Activated CD4-positive, CD25-positive, alpha-beta regulatory T cell treated with anti-CD3 and anti-CD28 coated beads, Interleukin-2, amount 50 U/mL, for 72 hours (primary cell): ENCODE measurements at regions not wholly inside any gene's neighbourhood (a gene's known extent, or its start where the extent isn't known, plus 50 kb on each side); places are given as distances from the start of the nearest gene placed in this dataset.
"Not testable (repeated sequence)": the region's sequence is repeated elsewhere in the genome, so short reads cannot be mapped to it uniquely, and the experiment has no call there.

Experiments used
- DNase-seq: peaks from one replicate; pipeline ENCODE4 v3.0.0; 2021

DNA sequence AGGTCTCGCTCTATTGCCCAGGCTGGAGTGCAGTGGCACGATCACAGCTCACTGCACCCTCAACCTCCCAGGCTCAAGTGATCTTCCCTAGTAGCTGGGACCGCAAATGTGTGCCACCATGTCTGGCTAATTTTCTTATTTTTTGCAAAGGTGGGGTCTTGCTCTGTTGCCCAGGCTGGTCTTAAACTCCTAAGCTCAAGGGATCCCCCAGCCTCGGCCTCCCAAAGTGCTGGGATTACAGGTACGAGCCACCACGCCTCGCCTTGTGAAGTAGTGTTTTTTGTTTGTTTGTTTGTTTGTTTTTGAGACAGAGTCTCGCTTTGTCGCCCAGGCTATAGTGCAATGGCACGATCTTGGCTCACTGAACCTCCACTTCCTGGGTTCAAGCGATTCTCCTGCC is 125.5 kb downstream of the HAUS1 start:
- DNase-seq = not testable (repeated sequence)

DNA sequence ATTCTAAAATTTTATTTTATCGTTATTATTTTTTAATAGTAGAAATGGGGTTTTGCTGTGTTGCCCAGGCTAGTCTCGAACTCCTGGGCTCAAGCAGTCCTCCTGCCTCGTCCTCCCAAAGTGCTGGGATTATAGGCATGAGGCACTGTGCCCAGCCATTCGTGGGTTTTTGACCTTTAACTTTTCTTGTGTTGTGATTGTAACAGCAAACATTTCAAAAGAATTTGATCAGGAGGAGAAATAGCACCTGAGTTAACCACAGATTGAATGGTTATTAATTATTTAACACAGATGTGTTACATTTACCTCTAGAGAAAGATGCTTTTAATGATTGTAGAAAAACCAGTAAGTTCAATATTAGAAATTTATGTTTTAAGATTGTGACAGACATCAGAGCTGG is 132.0 kb downstream of the HAUS1 start:
- no peak for DNase-seq

DNA sequence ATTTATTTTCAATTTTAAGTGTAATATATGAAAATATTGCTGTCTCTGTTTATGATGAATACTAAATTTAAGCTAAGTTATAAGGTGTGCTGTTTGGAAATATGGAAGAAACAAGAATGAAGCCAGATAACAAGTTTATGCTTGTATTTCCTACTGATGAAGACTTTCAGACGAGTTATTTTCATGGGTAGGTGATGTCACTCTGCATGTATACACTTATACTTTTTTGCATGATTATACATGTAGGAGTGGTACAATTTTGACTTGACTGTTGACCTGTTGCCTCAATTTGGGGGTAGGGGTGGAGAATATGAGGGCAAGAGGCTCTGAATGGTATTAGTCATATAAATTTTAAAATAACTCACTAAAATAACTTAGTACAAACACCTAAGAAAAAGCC is 133.7 kb downstream of the HAUS1 start:
- DNase-seq = no peak

DNA sequence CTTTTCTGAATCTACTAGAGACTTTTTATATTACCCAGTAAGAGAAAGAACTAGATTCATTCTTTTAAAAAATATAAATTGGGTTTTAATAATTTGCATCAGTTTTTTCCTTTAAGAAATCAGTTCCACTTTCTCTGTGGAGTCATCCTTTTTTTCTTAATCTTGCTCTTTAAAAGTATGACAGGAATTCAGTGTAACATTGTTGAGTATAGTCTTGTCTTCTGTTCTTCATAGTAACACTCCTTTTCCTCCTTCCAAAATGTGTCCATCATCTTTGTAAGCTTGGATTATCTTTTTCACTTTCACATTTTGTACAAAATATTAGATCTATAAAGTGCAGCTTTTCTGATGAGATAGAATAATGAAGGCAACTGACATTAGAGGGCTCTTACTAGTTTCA is 135.4 kb downstream of the HAUS1 start:
- DNase-seq = no peak

DNA sequence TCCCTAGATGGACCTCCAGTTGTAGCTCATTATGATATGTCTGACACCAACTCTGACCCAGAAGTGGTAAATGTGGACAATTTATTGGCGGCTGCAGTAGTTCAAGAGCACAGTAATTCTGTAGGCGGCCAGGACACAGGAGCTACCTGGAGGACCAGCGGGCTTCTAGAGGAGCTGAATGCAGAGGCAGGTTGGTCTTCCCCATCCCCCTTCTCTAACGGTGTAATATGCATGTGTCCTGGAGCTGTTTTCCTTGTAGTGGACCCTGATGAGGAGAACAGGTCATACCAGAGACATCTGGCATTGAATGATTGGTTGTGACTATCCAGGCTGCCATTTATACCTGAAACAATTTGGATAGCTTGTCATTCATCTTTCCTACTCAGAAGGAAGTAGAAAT is 135.8 kb downstream of the HAUS1 start:
- DNase-seq = no peak

GRCh38 chr18:46241393-46241792 is 137.2 kb downstream of the HAUS1 start:
- DNase-seq = not testable (repeated sequence)

- no peak for DNase-seq
Observed at GRCh38 chr18:46242183-46242582, 138.0 kb downstream of the HAUS1 start.

DNA sequence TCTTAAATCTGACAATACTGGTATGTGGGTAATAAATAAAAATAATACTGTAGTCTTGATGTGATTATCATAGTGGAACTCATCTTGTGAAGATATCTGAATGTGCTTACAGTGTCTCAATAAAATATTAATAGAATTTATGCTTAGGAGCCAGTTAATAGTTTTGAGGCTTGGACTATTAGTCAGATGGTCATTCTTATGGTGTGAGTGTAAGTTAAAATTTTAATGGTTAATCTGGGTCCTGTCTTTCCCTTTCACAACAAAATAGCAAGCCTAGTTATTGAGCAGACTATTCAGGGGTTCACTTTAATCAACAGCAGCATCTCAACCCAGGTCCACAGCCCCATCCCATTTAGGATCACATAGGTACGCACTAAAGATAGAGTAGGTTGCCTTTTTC is 138.9 kb downstream of the HAUS1 start:
- no peak for DNase-seq

DNA sequence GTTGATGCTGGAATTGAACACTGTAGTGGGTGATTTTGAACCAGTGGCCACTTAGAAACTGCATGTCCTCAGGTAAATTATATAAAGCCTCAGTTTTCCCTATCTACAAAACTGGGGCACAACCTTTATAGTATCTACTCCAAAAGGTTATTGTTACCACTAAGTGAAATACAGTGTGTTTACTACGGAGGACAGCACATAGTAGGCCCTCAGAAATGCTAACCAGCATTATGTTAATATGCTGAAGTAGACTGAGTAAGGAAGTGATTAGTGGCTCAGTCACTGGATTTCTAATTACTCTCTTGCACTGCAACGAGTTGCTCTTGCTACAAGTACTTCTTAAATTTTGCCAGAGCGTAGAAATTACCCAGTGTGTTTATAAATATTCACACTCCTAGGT is 139.5 kb downstream of the HAUS1 start:
- DNase-seq = no peak

- DNase-seq = no peak
Observed at GRCh38 chr18:46246101-46246500, 141.9 kb downstream of the HAUS1 start.

GRCh38 chr18:46247942-46248341 is 143.8 kb downstream of the HAUS1 start:
- no peak for DNase-seq

DNA sequence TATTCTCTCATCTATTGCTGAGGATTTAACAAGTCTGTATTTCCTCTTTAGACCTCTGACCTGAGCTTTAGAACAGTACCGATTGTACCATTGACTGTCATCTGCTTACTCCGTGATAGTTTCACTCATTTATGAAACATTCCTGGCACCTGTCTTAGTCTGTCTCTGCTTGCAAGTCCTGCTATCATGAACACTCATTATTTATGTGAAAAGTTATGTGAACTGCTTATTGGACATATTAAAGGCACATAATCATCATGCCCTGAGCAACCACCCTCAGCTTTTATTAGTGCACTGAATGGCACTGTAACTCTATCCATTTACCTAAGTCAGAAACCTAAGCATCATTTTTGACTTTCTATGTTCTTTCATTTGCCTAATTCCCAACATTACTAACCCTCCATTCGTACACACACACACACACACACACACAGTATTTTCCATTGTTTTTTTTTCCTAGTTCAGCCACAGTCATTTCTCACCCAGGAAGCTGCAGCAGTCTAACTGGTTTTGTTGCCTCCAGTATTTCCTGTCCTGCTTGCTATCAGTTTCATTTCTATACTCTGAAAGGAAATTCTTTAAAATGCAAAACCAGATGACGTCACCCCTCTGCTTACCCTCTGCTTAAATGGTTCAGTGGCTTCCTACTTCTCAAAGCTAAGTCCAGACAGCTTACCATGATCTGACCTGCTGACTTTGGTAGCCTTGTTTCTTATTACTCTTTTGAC is 146.1 kb downstream of the HAUS1 start:
- DNase-seq = no peak

GRCh38 chr18:46250812-46251173 is 146.6 kb downstream of the HAUS1 start:
- no peak for DNase-seq

DNA sequence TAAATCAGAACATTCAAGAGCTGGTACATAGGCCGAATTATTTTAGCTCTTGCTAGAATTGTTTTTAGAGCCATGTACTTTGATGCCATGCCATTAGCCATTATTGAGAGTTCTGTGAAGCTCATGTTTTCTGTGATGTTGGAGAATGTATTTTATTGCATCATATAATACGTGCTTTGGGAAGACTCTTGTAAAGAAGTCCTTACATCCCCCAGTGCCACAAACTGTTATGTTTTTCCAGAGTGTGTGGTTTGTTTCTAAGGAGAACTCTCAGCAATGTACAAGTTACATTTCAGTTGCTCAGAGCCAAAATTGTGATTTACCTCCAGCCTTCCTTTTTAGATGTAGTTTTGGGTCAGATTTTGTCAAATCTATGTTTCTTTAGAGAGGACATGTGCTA is 148.6 kb downstream of the HAUS1 start:
- DNase-seq = no peak

- no peak for DNase-seq
Observed at GRCh38 chr18:46253498-46253897, 149.3 kb downstream of the HAUS1 start.

DNA sequence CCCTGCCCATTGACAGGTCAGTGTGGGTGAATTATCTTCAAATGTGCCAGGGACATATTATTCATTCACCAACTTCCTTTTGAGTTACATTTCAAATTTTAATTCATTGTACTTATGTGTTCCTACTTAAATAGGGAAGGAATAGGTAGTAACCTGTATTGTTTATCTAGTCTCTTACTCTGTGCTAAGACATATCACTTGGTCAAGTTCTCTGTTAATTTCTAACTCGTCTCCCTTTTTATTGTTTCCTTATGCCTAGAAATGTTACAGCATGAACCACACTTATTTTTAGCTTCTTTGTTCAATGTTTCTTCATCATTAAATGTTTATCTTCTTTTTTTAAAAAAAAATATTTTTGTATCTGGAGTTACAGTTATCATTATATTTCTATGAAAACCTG is 151.9 kb downstream of the HAUS1 start:
- DNase-seq = no peak

GRCh38 chr18:46257366-46257765 is 153.2 kb downstream of the HAUS1 start:
- DNase-seq = no peak

GRCh38 chr18:46260016-46260878 is 156.1 kb downstream of the HAUS1 start:
- no peak for DNase-seq

GRCh38 chr18:46260879-46261143 is 156.6 kb downstream of the HAUS1 start:
- no peak for DNase-seq

DNA sequence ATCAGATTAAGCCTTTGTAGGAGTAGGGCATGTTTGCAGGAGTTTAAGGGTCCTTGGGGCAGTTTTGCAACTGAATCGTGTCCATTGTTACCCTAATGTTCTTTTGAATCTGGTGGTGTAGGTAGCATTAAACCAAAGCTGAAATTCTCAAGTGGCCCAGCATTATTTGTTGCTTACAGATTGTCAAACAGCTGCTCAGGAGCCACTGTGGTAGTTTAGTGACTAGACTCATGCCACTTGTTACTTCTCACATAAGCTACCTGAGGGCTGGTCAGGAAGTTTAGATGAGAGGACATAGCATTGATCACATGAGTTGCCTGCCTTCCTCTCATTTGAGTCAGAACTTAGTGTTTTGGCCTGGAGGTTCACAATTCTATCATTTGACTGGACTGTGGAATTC is 157.6 kb downstream of the HAUS1 start:
- no peak for DNase-seq

DNA sequence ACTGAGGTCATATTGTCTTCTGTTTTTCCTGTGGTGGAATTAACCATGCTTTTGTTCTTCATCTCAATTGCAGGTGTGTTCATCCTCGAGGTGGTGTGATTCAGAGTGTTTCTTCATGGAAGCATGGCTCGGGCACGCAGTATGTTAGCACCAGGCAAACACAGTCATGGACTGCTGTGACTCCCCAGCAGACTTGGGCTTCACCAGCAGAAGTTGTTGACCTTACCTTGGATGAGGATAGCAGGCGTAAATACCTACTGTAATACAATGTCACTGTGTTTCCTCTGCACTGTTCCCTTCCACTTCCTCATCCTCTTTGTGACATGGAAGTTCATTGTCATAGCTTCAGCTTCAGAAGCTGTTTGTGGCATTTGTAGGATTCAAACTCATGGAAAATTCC is 158.7 kb downstream of the HAUS1 start:
- no peak for DNase-seq

- DNase-seq = no peak
Observed at GRCh38 chr18:46264255-46264654, 160.1 kb downstream of the HAUS1 start.

- DNase-seq = no peak
Observed at GRCh38 chr18:46265196-46266156, 161.3 kb downstream of the HAUS1 start.

DNA sequence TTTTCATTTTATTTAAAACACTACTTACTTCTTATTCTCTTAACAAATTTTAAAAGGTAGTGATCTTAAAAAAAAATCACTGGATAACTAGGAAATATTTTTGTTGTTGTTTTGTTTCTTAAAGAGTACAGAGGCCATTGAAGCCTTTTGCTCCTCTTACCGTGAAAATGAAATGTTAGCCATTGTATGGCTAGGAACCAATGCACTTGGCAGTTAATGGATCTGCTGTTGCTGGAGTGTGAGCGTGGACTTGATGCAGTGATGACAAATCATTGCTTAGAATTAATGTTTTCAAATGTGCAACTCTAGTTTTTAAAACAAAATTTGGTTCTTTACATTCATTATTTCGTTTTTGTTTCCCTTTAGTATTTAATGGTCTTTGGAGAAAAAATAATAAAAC is 162.3 kb downstream of the HAUS1 start:
- no peak for DNase-seq
